ENCODE measurements at regions not wholly inside any gene's neighbourhood (a gene's known extent, or its start where the extent isn't known, plus 50 kb on each side); places are given as distances from the start of the nearest gene placed in this dataset.

DNA sequence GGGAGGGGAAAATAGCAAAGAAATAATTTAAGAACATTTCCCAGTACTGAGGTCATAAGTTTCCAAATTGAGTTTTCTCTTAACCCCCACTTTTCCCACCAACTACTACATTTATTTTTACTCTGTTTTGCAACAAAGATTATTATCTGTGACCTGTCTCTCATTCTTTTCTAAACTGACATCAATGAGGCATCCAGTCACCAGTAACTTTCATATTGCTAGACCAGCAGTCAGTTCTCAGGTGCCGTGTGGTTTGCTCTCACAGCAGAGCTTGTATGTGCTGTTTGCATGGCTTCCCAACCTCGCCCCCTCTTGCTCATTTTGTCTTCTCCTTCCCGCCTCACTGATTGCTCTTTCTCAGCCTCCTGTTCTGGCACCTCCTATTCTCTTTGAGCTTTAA is 1091.3 kb downstream of the TBC1D22A start:
- TF ChIP-seq ZFX (IDR thresholded peaks at IDR 0.05; ENCODE audit: borderline replicate concordance), result no peak
- TF ChIP-seq CTCF (IDR thresholded peaks at IDR 0.05), result no peak
- no peak overlapping the region for H3K27ac ChIP-seq

GRCh38 chr22:47851586-47851985 is 1089.1 kb downstream of the TBC1D22A start:
- H3K27ac ChIP-seq, result no peak overlapping the region
- TF ChIP-seq CTCF (IDR thresholded peaks at IDR 0.05), result no peak
- TF ChIP-seq ZFX (IDR thresholded peaks at IDR 0.05; ENCODE audit: borderline replicate concordance), result no peak

DNA sequence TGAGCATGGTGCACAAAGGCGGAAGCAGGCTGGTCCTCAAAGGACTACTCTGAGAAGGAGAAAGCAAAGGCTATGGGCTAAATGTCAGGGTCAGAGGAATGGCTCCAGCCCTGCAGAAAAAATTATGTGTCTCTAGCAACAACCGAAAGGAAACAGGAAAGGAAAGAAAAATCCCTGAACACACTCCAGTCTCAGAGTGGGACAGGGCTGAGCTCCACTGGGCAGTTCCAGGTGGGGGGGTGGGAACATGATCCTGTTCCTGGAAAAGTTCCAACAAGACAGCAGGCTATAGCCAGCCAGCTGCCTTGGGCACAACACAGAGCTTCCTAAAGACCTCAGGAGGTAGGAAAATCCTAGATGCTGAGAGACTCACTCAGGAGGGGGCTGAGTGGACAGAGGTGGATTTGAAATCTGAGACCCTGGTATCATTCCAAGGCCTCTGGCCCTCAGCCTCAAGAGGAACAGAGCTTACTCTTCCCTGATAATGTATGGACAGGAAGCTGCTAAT is 1088.2 kb downstream of the TBC1D22A start:
- TF ChIP-seq CTCF (IDR thresholded peaks at IDR 0.05), result no peak
- no peak for TF ChIP-seq ZFX (IDR thresholded peaks at IDR 0.05; ENCODE audit: borderline replicate concordance)
- H3K27ac ChIP-seq, result no peak overlapping the region

- no peak for TF ChIP-seq CTCF (IDR thresholded peaks at IDR 0.05)
- TF ChIP-seq ZFX (IDR thresholded peaks at IDR 0.05; ENCODE audit: borderline replicate concordance), result no peak
- no peak overlapping the region for H3K27ac ChIP-seq
Measured at GRCh38 chr22:47849576-47849975, 1087.1 kb downstream of the TBC1D22A start.

- TF ChIP-seq CTCF (IDR thresholded peaks at IDR 0.05), result no peak
- no peak for TF ChIP-seq ZFX (IDR thresholded peaks at IDR 0.05; ENCODE audit: borderline replicate concordance)
- H3K27ac ChIP-seq, result no peak overlapping the region
Measured at GRCh38 chr22:47848184-47848920, 1085.9 kb downstream of the TBC1D22A start.

GRCh38 chr22:47847131-47847890 is 1084.9 kb downstream of the TBC1D22A start:
- TF ChIP-seq ZFX (IDR thresholded peaks at IDR 0.05; ENCODE audit: borderline replicate concordance) (no peak), CTCF (IDR thresholded peaks at IDR 0.05) (no peak)
- H3K27ac ChIP-seq, result no peak overlapping the region

GRCh38 chr22:47846206-47846605 is 1083.8 kb downstream of the TBC1D22A start:
- no peak for TF ChIP-seq ZFX (IDR thresholded peaks at IDR 0.05; ENCODE audit: borderline replicate concordance)
- no peak for TF ChIP-seq CTCF (IDR thresholded peaks at IDR 0.05)

More at GRCh38 chr22:47846206-47846605, 1083.8 kb downstream of the TBC1D22A start:
- H3K27ac ChIP-seq, result no peak overlapping the region
